K562 (cell line): ENCODE measurements at regions not wholly inside any gene's neighbourhood (a gene's known extent, or its start where the extent isn't known, plus 50 kb on each side); places are given as distances from the start of the nearest gene placed in this dataset.

Experiments used
- ATAC-seq: fragments of 200-7000 bp; cut with Tn5 transposase; 3 replicates; pipeline ENCODE4 v1.9.1; 2020; ENCODE audit warnings: moderate library complexity
- BruUV-seq: library from RNA; stranded (reverse); fragments of 400-500 nt; replicated peaks from 2 replicates; lab custom pipeline; 2021; lab: Mats Ljungman, UMichigan
- CTCF ChIA-PET: fragments of 300-600 bp; formaldehyde crosslinking; extraction: SDS; loops from one replicate; lab custom pipeline; 2021; ENCODE audit warnings: low intra/inter-chr PET ratio; lab: Yijun Ruan, JAX
- POLR2A ChIA-PET: fragments of 300-600, 350-650 bp; sonication (Branson Sonifier 250); formaldehyde crosslinking; extraction: SDS; loops from one replicate; lab custom pipeline; 2021; ENCODE audit warnings: antibody characterized with exemption, inconsistent platforms; lab: Yijun Ruan, JAX
- DNase-seq, 4 experiments: peaks; one replicate each; pipeline versions ENCODE4 v3.0.0 to v3.0.0-alpha.2; 2011 to 2018; ENCODE audit warnings: low spot score in 3 of 4, mixed read lengths in 3 of 4; ENCODE audit errors: extremely low read depth in 1 of 4
- FAIRE-seq: peaks from 2 replicates; lab custom pipeline; 2011; peaks lifted over from hg19 to GRCh38; lab: Jason Lieb, UNC
- H2AFZ ChIP-seq: 2 replicates; pipeline ENCODE4 v1.6.0; 2011; ENCODE audit warnings: low read depth, low read length, control low read depth, inconsistent platforms
- H3K27ac ChIP-seq: fragments of 200-600 bp; 3 replicates; pipeline ENCODE4 v1.8.0; 2011; ENCODE audit warnings: low read depth, mild to moderate bottlenecking, control low read depth, inconsistent platforms, low read length, moderate library complexity, mixed read lengths; ENCODE audit errors: extremely low read depth
- H3K27me3 ChIP-seq, 2 experiments: fragments of 300-600 bp in 1 of 2; 2 replicates in 1 of 2; 3 replicates in 1 of 2; pipeline versions ENCODE4 v1.6.0 to v1.8.0; 2011; ENCODE audit warnings: inconsistent platforms in 2 of 2, low read length in 2 of 2, mild to moderate bottlenecking in 1 of 2, mixed read lengths in 1 of 2, moderate library complexity in 1 of 2; ENCODE audit not compliant: control insufficient read depth in 2 of 2, insufficient read depth in 2 of 2
- H3K36me3 ChIP-seq: fragments of 300-600 bp; 3 replicates; pipeline ENCODE4 v1.8.0; 2011; ENCODE audit warnings: mild to moderate bottlenecking, low read length, inconsistent platforms; ENCODE audit not compliant: control insufficient read depth, insufficient read depth
- H3K4me1 ChIP-seq, 2 experiments: fragments of 200-600 bp in 1 of 2; replicated peaks in 1 of 2; 2 replicates in 1 of 2; 3 replicates in 1 of 2; pipeline versions ENCODE4 v1.5.1 to v1.8.0; 2011; ENCODE audit warnings: inconsistent platforms in 2 of 2, low read length in 2 of 2, mild to moderate bottlenecking in 1 of 2, mixed read lengths in 1 of 2, moderate library complexity in 1 of 2; ENCODE audit not compliant: control insufficient read depth in 2 of 2, insufficient read depth in 2 of 2
- H3K4me2 ChIP-seq: 2 replicates; pipeline ENCODE4 v1.6.1; 2011; ENCODE audit warnings: low read length, control low read depth, inconsistent platforms, mixed read lengths; ENCODE audit not compliant: insufficient read depth
- H3K4me3 ChIP-seq: fragments of 200-600 bp; sonication (generic), shearing (Covaris generic); 2 replicates; pipeline ENCODE4 v1.5.1; 2016; ENCODE audit warnings: control low read depth, inconsistent platforms
- H3K79me2 ChIP-seq: fragments of 200-600 bp; 3 replicates; pipeline ENCODE4 v1.8.0; 2011; ENCODE audit warnings: low read length, inconsistent platforms; ENCODE audit not compliant: control insufficient read depth, insufficient read depth
- H3K9ac ChIP-seq, 2 experiments: 2 replicates each; pipeline versions ENCODE4 v1.6.0 to v1.6.1; 2011; ENCODE audit warnings: low read depth in 2 of 2, low read length in 2 of 2, control low read depth in 1 of 2, inconsistent platforms in 1 of 2, mild to moderate bottlenecking in 1 of 2, mixed read lengths in 1 of 2; ENCODE audit not compliant: insufficient read depth in 1 of 2
- H3K9me1 ChIP-seq: one replicate; pipeline ENCODE4 v1.6.0; 2011; ENCODE audit warnings: inconsistent platforms, mild to moderate bottlenecking, low read length, moderate library complexity; ENCODE audit not compliant: control insufficient read depth, insufficient read depth
- H3K9me3 ChIP-seq: replicated peaks from 2 replicates; pipeline ENCODE4 v1.5.1; 2011; ENCODE audit warnings: low read depth, low read length, inconsistent platforms; ENCODE audit not compliant: control insufficient read depth, insufficient read depth
- H4K20me1 ChIP-seq: replicated peaks from 2 replicates; pipeline ENCODE4 v1.6.1; 2011; ENCODE audit warnings: low read length, inconsistent platforms, mixed read lengths; ENCODE audit not compliant: control insufficient read depth, insufficient read depth
- CEBPG ChIP-seq, 3 experiments: fragments of 200-800 bp in 1 of 3; sonication (Bioruptor generic) in 1 of 3; sonication (generic) in 1 of 3; formaldehyde crosslinking in 1 of 3; IDR thresholded peaks in 2 of 3; conservative IDR thresholded peaks in 1 of 3; 2 replicates each; pipeline versions ENCODE4 v1.6.1 to v1.8.0; 2016 to 2022; ENCODE audit warnings: missing compliant biosample characterization in 2 of 3, missing genetic modification characterization in 2 of 3, mild to moderate bottlenecking in 1 of 3, missing genetic modification reagents in 1 of 3
- COPS2 ChIP-seq: fragments of 450-650 bp; conservative IDR thresholded peaks from 2 replicates; pipeline ENCODE4 v1.6.1; 2016; ENCODE audit warnings: mild to moderate bottlenecking, moderate library complexity
- ELF2 ChIP-seq: fragments of 250-450 bp; sonication (Bioruptor Pico); IDR thresholded peaks from 2 replicates; pipeline ENCODE4 v1.5.0; 2021; ENCODE audit warnings: mild to moderate bottlenecking
- FOSL1 ChIP-seq: fragments of 200-800 bp; sonication (Bioruptor generic); conservative IDR thresholded peaks from 2 replicates; pipeline ENCODE4 v1.6.1; 2016; ENCODE audit warnings: missing genetic modification characterization, missing compliant biosample characterization
- FOXO4 ChIP-seq: fragments of 450-650 bp; formaldehyde crosslinking; IDR thresholded peaks from 2 replicates; pipeline ENCODE4 v1.4.0; 2020; ENCODE audit warnings: mild to moderate bottlenecking, moderate library complexity
- NUFIP1 ChIP-seq: fragments of 450-650 bp; IDR thresholded peaks from 2 replicates; pipeline ENCODE4 v1.6.1; 2018; ENCODE audit not compliant: partially characterized antibody
- SMARCC2 ChIP-seq: fragments of 450-650 bp; IDR thresholded peaks from 2 replicates; pipeline ENCODE4 v1.6.1; 2017; ENCODE audit warnings: antibody characterized with exemption, moderate library complexity, mild to moderate bottlenecking, low read depth
- ZNF24 ChIP-seq: fragments of 450-650 bp; IDR thresholded peaks from 2 replicates; pipeline ENCODE4 v1.6.1; 2016
- ZNF316 ChIP-seq: fragments of 450-650 bp; IDR thresholded peaks from 2 replicates; pipeline ENCODE4 v1.6.1; 2016
- in situ Hi-C: fragments of 300-500 bp; cut with MboI; formaldehyde crosslinking; loops from 4 replicates; pipeline ENCODE4 v1.15.0; 2018; ENCODE audit warnings: inconsistent platforms, mixed read lengths
- intact Hi-C: fragments of 100-400 bp; cut with micrococcal nuclease; formaldehyde crosslinking; loops from 2 replicates; pipeline ENCODE4 v1.14.2; 2022

GRCh38 chr6:77159730-77160129 lies 303.6 kb downstream of the HTR1B start:
- no peak overlapping the region for H3K27ac ChIP-seq
- H4K20me1 ChIP-seq, result no peaks in the 10 kb centered on the region
- no peaks in the 10 kb centered on the region for H3K9me3 ChIP-seq
- H3K9me1 ChIP-seq, result no peaks in the 10 kb centered on the region
- POLR2A ChIA-PET, result no interaction called here
- no peak for TF ChIP-seq CEBPG (CRISPR knock-in tag; IDR thresholded peaks at IDR 0.05)
- TF ChIP-seq CEBPG (tag; conservative IDR thresholded peaks at IDR 0.05 in 1 of 2, IDR thresholded peaks at IDR 0.05 in 1 of 2), result no peak
- no peak for TF ChIP-seq SMARCC2
- no peak for TF ChIP-seq ELF2
- TF ChIP-seq ZNF316, result no peak
- no peak for TF ChIP-seq NUFIP1
- TF ChIP-seq ZNF24, result no peak
- TF ChIP-seq FOXO4 (CRISPR knock-in tag), result no peak
- no peak for TF ChIP-seq COPS2
- no peak for TF ChIP-seq FOSL1 (tag)
- intact Hi-C loops (no loop called here), in situ Hi-C loops (no loop called here)
- DNase-seq (no peak), ATAC-seq (no peak), FAIRE-seq (no peak)
- no TSS peak for BruUV-seq
- H3K36me3 ChIP-seq, result no peaks in the 10 kb centered on the region
- no peak overlapping the region for H3K4me3 ChIP-seq
- H3K27me3 ChIP-seq, result no peaks in the 10 kb centered on the region
- CTCF ChIA-PET, result no interaction called here
- no peak overlapping the region for H3K9ac ChIP-seq
- H3K79me2 ChIP-seq, result no peaks in the 10 kb centered on the region
- no peak overlapping the region for H3K4me2 ChIP-seq
- H2AFZ ChIP-seq, result no peak overlapping the region
- no peaks in the 10 kb centered on the region for H3K4me1 ChIP-seq
